GM19328 (cell line): ENCODE measurements at regions not wholly inside any gene's neighbourhood (a gene's known extent, or its start where the extent isn't known, plus 50 kb on each side); places are given as distances from the start of the nearest gene placed in this dataset.
"Not testable (repeated sequence)": the region's sequence is repeated elsewhere in the genome, so short reads cannot be mapped to it uniquely, and the experiment has no call there.

Experiments
- ATAC-seq: cut with Tn5 transposase; IDR thresholded peaks from one replicate; pipeline ENCODE4 v1.9.1; 2021; ENCODE audit warnings: mild to moderate bottlenecking, moderate library complexity; ENCODE audit not compliant: unreplicated experiment

- ATAC-seq: no peak
Measured at GRCh38 chr12:17369556-17369955, 720.4 kb downstream of the RERGL start.

- ATAC-seq: no peak
Measured at GRCh38 chr12:17361224-17361623, 728.8 kb downstream of the RERGL start.

GRCh38 chr12:17358835-17359234, 731.2 kb downstream of the RERGL start:
- no peak for ATAC-seq

GRCh38 chr12:17357396-17357795, 732.6 kb downstream of the RERGL start:
- no peak for ATAC-seq

GRCh38 chr12:17352164-17352563, 737.8 kb downstream of the RERGL start:
- ATAC-seq: no peak

GRCh38 chr12:17348311-17348710, 741.7 kb downstream of the RERGL start:
- ATAC-seq: no peak

- ATAC-seq: no peak
Measured at GRCh38 chr12:17344649-17345048, 738.7 kb upstream of the LMO3 start.

GRCh38 chr12:17342381-17342961, 736.5 kb upstream of the LMO3 start:
- no peak for ATAC-seq

- ATAC-seq: no peak
Measured at GRCh38 chr12:17335487-17335886, 729.5 kb upstream of the LMO3 start.

- ATAC-seq: no peak
Measured at GRCh38 chr12:17334784-17335183, 728.8 kb upstream of the LMO3 start.

- ATAC-seq: no peak
Measured at GRCh38 chr12:17333287-17333686, 727.3 kb upstream of the LMO3 start.

- no peak for ATAC-seq
Measured at GRCh38 chr12:17326649-17327048, 720.7 kb upstream of the LMO3 start.

GRCh38 chr12:17322090-17322489, 716.1 kb upstream of the LMO3 start:
- no peak for ATAC-seq

GRCh38 chr12:17304503-17305347, 698.8 kb upstream of the LMO3 start:
- no peak for ATAC-seq

GRCh38 chr12:17302001-17302400, 696.0 kb upstream of the LMO3 start:
- ATAC-seq: no peak

- no peak for ATAC-seq
Measured at GRCh38 chr12:17301544-17301943, 695.6 kb upstream of the LMO3 start.

- ATAC-seq: no peak
Measured at GRCh38 chr12:17296882-17297281, 690.9 kb upstream of the LMO3 start.

- ATAC-seq: no peak
Measured at GRCh38 chr12:17286874-17287273, 680.9 kb upstream of the LMO3 start.

GRCh38 chr12:17284873-17285272, 678.9 kb upstream of the LMO3 start:
- ATAC-seq: no peak

- ATAC-seq: no peak
Measured at GRCh38 chr12:17283563-17283962, 677.6 kb upstream of the LMO3 start.

- ATAC-seq: not testable (repeated sequence)
Measured at GRCh38 chr12:17282169-17282568, 676.2 kb upstream of the LMO3 start.

GRCh38 chr12:17278946-17279345, 673.0 kb upstream of the LMO3 start:
- no peak for ATAC-seq

- no peak for ATAC-seq
Measured at GRCh38 chr12:17276196-17276595, 670.2 kb upstream of the LMO3 start.
